ENCODE measurements at regions not wholly inside any gene's neighbourhood (a gene's known extent, or its start where the extent isn't known, plus 50 kb on each side); places are given as distances from the start of the nearest gene placed in this dataset.

DNA sequence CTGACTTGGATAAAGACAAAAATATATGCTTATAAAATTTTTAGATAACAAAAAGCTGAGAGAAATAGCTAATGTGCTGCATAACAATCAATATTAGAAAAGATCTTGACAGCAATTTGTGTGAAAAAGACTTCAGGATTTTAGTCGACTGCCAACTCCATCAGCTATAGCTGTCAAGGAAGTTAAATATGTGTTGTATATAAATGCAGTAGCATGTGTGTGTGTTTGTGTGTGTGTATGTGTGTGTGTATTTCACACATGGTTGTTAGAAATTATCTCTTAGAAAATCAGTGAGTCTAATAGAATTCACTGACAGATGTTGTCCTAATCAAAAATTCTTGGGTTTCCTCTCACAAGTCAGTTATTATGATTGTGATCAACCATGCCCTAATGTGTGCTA lies 171.2 kb downstream of the CASP12 start:
- TF ChIP-seq CTCF (conservative IDR thresholded peaks at IDR 0.05 in 1 of 2, IDR thresholded peaks at IDR 0.05 in 1 of 2; ENCODE audit: extremely low read depth in 1 of 2, insufficient read depth in 1 of 2, low read depth in 1 of 2, low read length in 2 of 2) (no peak), EZH2 (IDR thresholded peaks at IDR 0.05; ENCODE audit: borderline replicate concordance, low read length) (no peak)
